HG03520 (cell line): ENCODE measurements at regions not wholly inside any gene's neighbourhood (a gene's known extent, or its start where the extent isn't known, plus 50 kb on each side); places are given as distances from the start of the nearest gene placed in this dataset.

Experiments
- ATAC-seq: cut with Tn5 transposase; IDR thresholded peaks from one replicate; pipeline ENCODE4 v1.9.1; 2021; ENCODE audit warnings: mild to moderate bottlenecking, moderate library complexity; ENCODE audit not compliant: unreplicated experiment

DNA sequence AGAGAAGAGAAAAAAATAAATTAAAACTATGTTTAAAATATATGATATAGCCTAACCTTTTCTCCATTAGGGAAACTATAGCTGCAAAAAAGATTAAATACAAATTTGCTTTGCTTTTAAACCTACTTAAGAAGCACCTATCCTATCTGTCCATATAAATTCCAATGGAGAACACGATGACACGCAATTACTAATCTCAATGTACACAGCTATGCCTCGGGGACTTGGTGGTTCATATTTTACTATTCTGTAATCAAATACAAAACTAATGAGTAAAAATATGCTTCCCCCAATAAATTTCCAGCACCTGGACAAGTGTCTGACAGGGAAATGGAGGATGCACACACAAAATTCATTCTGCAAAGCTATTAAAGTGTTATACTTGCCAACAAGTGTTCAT is 386.4 kb downstream of the LMO4 start:
- no peak for ATAC-seq

DNA sequence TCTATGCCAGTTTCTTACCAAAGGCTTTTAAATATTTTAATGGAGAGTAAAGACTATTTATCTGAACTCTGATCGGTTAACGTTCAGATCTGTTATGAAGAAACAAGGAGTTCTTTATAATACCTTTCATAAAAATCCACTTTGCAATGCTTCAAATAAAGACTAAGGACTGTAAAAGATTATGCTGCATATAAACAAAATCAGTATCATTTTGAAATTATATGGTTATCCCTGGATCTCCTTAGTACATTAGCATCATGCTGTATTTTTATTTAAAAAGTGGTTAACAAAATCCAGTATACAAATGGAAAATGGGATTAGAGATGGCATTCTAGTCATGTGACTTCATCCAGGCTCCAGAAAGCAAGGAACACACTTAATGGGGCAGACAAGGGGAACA is 386.8 kb downstream of the LMO4 start:
- no peak for ATAC-seq

DNA sequence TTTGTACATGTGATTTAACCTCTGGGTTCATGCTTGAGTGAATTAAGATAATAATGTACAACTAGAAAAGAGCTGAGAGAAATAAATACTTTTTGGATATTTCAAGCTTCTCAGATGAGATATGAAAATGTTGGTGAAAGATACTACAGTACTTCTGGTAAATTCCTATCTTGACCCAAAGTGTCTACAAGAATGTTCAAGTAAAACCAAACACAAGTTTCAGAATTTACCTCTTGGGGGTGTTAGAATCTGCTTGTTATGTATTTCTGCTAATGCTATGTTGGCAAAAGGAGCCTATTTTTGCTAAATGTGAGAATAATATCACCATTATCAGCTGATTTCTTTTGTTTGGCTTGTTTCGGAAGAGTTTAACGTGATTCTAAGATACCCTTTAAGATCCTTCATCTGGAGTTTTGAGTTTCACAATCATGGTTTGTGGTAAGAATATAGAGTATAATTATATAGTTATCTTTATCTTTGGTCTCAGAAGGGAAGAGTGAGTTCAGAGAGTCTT is 388.5 kb downstream of the LMO4 start:
- ATAC-seq, result no peak

DNA sequence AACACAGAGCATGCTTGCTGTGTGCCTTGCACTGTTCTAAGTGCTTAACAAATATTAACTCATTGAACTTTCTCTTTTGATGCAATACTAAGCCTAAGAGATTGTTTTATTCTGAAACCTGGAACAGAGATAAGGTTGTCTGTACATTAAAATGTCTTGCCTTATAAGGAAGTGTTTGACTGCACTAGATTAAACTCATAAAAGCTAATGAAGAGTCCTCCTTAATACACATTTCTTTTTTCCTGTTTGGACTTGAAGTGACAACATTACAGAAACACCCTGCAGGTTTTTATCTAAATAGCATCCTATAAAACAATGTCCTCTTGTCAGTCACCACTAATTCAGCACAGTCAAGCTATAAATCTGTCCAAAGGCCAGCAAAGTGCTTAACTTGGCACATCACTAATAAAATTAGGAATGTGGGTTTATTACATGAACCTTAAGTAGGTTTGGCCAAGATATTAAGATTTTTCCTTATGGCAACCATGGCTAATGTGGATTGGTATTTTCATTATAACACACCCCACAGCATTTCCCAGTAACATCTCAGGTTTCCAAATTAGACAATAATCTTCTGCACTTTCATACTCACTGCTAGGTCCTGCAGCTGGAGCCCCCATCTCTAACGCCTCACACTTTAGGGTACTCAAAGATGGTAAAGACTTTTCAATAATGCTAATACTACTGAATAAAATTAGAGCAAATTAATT is 389.7 kb downstream of the LMO4 start:
- no peak for ATAC-seq

DNA sequence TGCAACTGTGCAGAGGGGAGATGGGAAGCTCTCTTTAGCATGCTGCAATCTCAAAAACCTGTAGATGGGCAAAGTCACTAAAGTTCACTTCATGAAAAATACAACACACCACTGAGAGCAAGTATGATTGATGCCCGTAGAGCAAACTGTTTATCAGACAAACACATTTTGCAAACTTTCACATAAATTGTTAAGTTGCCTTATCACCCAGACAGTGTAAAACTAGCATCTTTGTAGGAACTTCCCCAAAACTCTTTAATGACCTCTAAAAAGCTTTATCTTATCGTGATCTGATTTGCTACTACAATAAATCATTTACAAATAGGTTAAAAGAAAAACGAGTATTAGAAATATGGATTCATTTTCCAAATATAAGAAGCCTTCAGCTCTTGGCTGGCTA is 391.0 kb downstream of the LMO4 start:
- ATAC-seq, result no peak

DNA sequence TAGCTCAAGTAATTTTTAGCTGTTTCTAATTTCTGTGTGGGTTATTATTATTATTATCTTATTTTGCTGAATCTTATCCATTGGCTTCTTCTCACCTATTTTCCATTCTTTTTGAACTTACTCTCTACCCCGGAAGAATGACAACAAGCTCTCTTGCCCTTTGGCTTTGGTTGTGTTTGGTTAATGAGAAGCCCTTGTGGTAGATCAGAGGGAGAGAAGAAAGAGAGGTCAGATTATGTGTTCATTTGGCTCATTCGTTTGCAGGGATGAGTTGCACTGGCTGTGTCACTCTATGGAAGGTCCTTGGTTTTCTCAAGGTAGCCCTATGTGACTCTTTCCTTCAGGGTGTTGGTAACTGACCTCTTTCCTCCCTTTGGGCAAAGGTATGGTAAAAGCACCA is 391.9 kb downstream of the LMO4 start:
- no peak for ATAC-seq

DNA sequence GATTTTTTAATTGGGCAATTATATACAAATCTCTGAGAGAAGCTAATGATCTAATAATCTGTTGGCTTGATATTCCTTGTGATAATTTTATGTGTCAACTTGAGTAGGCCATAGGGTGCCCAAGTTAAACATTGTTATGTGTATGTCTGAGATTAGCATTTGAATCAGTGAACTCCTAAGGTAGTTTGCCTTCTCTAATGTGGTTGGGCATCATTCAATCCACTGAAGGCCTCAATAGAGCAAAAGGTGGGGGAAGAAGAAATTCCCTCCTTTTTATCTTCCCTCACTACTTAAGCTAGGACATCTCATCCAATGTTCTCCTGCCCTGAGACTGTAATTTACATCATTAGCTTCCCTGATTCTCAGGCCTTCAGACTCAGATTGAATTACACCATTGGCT is 394.5 kb downstream of the LMO4 start:
- ATAC-seq, result no peak

DNA sequence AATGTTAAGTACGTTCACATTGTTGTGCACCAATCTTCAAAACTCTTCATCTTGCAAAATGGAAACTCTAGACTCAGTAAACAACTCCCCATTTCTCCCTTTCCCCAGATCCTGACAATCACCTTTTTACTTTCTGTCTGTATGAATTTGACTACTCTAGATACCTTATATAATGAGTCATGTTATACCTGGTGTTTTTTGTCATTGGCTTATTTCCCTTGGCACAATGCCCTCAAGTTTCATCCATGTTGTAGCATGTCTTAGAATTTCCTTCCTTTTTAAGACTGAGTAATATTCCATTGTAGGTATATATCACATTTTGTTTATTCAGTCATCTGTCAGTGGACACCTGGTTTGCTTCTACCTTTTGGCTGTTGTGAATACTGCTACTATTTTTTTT is 399.5 kb downstream of the LMO4 start:
- ATAC-seq, result no peak

DNA sequence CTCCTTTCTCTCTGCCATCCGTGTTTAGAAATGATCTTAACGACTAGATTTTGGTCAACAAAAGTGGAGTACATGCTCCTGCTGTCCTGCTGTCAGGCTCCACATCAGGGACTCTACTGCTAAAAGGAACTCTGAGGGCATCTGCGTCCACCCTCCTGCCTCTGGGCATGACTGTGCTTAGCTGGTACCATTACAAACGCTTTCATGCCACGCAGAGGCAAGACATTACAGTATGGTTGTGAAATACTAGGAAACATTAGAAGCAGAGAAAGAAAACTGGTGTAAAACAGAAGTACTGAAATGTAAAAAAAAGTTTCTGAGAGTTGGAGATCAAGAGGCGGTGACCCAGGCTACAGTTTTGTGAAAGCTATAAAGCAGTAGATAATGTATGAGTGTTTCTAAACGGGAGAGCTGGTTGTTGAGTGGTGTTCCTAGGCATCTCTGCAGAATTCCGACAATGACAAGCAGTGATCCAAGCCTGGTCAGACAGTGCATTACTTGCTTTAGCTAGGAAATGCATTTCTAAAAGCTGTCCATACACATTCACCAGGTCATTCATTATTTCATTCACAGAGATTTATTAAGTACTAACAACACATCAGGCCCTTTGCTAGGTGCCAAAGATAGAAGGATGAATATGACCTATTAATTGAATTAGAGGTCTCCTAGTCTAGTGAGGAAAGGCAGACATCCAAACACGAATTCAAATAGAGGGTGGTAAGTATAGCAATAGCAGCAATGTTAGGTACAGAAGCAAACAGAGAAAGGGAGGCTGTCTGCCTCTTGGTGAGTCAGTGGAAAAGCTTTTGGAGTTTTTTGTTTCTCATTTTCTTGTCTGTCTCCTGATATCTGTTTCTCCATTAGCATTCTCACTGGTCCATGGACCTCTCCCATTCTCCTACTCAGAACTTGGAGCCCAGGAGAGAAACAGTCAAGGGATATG is 401.9 kb downstream of the LMO4 start:
- no peak for ATAC-seq

DNA sequence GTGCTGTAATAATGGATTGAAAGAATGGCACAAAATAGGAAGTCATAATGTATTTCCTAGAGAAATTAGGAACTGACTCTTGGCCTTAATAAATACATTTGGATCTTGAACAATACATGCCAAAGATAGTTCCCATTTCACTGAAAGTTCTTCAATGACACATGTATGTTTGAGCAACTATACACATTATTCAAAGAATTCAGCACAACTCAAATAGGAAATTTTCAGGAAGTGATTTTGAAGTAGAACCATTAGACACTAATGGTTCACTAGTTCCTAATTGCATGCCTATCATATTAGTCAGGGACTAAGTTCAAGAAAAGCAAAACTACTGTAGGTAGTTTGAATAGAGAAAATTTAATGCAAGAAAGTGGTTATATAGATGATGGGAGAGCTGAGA is 404.7 kb downstream of the LMO4 start:
- no peak for ATAC-seq

DNA sequence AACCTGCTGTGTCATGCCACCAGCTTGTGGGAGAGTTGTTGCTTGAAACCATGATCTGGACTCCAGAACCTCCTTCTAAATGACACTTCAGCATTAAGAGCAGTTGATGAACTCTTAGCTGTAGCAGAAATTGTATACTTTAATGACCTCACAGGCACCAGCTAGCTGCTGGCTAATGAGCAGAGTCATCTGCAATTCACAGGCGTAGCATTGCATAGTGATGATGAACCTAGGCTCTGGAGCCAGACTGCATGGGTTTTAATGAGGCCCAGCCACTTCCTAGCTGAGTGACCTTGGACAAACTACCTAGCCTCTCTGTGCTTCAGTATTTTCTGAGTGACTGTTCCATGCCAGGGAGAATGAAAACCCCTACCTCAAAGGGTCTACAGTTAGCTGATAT is 407.1 kb downstream of the LMO4 start:
- no peak for ATAC-seq

DNA sequence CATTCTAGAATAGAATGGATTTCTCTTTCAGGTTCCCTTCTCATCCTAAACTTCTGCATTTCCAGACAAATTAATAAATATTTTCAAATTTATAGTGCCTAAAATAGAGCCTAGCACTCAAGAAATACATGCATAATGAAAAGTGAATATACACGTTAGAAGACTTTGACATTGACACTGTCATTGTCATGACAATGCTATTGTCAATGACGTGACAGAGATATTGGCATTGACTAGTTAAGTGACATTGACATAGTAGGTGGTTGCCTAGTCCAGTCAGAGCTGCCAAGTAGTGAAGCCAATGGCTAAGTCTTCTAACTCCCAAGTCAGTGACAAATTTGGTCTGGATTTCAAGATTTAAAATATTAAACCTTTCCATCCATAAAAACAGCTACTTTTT is 410.5 kb downstream of the LMO4 start:
- no peak for ATAC-seq

DNA sequence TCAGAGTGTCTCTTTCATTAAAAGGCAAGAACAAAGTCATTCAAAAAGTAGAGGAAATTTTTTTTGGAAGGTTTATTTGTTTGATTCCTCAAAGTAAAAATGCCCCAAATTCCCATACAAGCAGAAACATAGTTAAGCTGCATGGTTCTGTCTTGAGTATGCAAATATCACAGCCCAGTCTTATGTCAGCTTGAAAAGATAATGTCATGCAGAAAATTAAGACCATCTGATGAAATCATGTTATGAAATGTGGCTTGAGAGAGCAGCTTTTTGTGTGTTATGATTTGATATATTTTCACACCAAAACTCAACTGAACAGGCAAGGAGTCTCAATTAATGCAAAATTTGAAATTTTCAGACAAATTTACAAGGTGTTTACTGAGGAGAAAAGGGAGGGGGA is 411.0 kb downstream of the LMO4 start:
- no peak for ATAC-seq

DNA sequence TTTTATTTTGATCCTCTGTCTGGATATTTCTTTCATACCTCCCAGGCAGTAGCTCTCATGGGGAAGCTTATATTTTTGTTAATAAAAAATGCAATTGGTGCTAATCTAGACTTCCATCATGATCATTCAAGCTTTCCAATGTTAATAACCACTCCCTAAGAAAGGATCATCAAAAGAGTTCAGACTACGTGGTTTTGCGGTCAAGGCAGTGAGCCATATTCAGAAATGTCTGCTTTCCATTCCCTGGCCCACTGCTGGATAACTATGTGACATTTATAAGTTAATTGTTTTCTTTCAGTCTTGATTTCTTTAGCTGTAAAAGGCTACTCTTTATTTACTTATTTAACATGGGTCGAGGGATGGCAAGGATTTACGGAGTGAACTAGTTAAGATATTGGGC is 414.6 kb downstream of the LMO4 start:
- ATAC-seq, result no peak

DNA sequence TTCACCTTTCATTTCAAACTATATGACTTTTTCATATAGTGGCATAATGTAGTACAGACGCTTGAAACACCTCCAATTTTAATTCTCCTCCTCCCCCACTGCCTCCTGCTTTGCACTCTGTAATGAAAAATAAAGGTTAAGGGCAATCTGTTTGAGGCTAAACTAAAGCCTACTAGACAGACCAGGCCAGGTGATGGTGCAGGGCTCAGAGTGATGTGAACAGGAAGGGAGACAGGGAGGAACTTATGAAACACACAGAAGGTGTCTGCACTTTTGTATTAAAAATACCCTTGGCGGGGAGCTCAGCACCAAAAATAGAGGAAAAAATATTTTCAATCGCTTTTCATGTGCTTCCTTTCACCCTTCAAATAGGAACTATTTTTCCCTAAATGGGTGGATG is 415.4 kb downstream of the LMO4 start:
- ATAC-seq, result no peak

DNA sequence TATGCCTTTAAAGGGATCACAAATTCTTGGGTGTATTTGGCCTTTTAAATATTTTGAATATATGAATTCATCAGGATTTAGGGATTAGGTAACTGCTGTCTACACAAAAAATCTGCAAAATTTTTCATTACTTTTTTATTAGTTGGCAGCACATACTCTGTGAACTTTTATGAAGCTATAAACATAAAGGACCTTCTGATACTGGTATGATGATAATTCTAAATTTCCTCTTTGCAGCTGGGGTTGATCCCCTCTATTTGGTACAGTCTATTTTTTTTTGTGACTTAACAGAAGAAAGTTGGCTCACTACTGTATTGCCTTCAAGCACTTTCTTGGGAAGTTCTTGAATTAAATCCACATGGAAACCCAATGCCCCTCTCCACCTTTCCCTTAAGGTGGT is 416.1 kb downstream of the LMO4 start:
- ATAC-seq, result no peak

DNA sequence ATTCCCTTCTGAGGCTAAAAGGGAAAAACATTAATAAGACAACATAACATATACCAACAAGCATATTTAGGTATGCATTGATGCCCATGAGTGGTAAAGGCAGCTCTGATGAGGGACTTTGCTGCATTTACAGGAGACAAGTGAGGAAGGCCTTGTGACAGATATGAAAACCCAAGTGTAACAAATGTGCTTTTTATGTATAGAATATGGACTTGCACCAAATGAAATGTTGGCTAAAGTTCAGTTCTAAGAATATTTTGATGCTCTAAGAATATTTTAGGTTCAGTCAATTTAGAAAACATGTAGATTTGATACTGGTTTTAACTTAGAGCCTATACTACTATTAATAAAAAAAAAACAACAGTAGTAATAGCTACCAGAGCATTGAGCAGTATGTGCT is 424.7 kb downstream of the LMO4 start:
- ATAC-seq, result no peak

DNA sequence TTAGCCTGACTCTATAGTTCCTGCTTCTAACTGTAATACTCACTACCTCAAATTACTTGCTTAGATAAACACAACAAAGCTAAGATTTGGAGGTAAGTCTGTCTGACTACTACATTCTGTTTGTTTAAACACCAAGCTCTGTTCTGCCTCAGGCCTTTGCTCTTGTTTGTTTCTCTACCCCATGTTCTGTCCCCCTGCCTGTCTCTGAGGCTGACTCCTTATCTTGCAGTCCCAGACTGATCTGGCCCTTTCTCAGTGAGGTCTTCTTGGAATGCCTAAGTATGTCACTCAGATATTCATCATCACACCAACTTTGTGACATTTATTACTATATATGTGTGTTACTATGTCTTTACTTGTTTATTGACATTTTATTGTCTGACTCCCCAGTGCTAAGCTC is 425.5 kb downstream of the LMO4 start:
- ATAC-seq, result no peak

DNA sequence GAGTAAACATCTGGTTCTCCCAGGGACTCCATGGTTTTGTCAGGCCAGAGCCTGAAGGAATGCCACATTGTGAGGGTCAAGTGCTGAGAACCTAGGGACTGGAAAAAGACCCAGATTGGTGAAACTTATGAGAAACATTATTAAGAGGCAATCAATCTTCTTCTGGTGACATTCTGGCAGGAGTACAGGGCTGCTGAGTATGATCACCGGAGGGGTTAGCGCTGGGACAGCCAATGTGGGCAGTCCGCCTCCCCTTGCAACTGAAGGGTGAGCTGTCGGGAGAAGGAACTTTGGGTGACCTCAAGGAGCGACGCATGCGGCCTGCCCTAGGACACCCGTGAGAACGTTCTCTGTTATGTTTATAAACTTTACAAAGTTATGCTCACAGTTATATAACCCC is 429.0 kb downstream of the LMO4 start:
- no peak for ATAC-seq

DNA sequence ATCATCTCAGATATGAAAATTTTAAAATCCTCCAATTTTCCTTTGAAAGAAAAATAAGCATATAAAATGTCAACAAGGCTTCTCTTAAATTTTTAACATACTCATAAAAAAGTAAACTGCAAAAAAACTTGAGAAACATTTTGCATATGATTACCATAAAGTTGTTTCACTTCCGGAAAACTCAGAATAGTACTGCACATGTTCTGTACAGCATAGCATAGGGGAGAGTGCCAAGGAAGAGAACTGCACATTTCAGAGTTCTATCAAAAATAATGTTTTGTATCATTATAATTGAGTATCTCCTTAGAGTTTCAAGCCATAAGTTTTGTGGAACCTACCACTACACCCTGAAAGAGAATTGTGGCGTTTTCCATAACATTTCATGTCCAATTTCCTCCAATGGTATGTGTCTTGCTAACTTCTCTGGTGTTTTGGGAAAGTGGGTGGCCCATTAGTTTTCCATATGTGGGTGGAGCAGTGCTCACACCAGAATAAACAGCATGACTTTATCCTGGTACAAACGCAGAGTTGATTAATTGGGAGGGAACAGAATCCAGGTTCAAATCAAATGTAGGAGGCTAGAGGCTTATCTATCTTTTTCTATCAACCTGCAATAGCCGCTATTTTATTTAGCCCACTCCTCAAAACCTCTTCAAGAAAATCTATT is 430.9 kb downstream of the LMO4 start:
- ATAC-seq, result no peak

DNA sequence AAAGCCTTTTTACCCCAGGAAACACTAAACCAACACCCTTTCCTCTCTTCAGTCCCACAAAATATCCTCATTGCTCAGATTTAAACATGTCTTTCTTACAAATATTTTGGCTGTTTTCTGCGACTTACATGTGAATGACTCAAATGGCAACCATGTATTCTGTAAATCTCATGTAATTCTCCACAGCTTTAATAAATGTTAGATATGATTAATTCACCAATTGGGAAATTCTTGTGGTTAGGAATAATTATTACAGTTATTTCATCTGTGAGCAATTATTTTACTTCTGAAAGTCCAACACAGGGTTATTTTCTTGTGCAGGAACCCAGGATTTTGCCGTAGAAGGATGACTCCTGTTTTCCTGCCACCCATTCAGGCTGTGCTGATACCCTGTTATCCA is 431.5 kb downstream of the LMO4 start:
- no peak for ATAC-seq

DNA sequence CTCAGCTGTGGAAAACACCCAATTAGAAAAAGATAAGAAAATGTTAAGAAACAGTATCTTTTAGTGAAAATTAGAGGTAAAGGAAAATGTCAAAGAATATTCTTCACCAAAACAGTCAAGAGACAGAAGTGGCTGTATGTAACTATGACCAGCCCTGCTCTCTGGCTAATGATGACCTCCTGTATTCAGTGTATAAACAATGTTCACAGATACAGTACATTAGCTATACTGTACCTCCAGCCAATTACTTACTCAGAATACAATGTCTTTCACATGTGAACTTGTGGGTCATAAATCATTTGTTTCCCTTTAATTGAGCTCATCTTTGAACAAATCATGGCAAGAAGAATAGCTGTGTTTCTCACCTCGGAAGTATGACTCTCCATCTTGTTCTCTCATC is 432.0 kb downstream of the LMO4 start:
- ATAC-seq, result no peak
